ENCODE measurements at regions not wholly inside any gene's neighbourhood (a gene's known extent, or its start where the extent isn't known, plus 50 kb on each side); places are given as distances from the start of the nearest gene placed in this dataset.

- ChIA-PET POLR2A (no interaction called here), CTCF (no interaction called here)
- Histone ChIP-seq H3K27me3 (ENCODE audit: control insufficient read depth, insufficient read depth, low read length) (no peaks in the 10 kb centered on the region), H3K9me3 (ENCODE audit: control insufficient read depth, insufficient read depth, low read depth, low read length) (no peaks in the 10 kb centered on the region), H3K4me3 (ENCODE audit: low read depth in 2 of 2, low read length in 2 of 2) (no peak overlapping the region), H3K4me1 (ENCODE audit: control insufficient read depth, insufficient read depth, low read length) (no peaks in the 10 kb centered on the region), H3K27ac (ENCODE audit: low read length) (no peak overlapping the region), H3K36me3 (ENCODE audit: control insufficient read depth, insufficient read depth, low read length) (no peaks in the 10 kb centered on the region)
- in situ Hi-C loops (cut with HindIII; ENCODE audit: low pct_unique_long_range_greater_than_20kb, low sequenced_read_pairs): no loop called here
- TF ChIP-seq REST (IDR thresholded peaks at IDR 0.05; ENCODE audit: insufficient read depth in 1 of 2, low read depth in 2 of 2, low read length in 1 of 2): no peak
- no peak for TF ChIP-seq POLR2AphosphoS5 (IDR thresholded peaks at IDR 0.05; ENCODE audit: low read depth, low read length)
- TF ChIP-seq, protein P1, sequence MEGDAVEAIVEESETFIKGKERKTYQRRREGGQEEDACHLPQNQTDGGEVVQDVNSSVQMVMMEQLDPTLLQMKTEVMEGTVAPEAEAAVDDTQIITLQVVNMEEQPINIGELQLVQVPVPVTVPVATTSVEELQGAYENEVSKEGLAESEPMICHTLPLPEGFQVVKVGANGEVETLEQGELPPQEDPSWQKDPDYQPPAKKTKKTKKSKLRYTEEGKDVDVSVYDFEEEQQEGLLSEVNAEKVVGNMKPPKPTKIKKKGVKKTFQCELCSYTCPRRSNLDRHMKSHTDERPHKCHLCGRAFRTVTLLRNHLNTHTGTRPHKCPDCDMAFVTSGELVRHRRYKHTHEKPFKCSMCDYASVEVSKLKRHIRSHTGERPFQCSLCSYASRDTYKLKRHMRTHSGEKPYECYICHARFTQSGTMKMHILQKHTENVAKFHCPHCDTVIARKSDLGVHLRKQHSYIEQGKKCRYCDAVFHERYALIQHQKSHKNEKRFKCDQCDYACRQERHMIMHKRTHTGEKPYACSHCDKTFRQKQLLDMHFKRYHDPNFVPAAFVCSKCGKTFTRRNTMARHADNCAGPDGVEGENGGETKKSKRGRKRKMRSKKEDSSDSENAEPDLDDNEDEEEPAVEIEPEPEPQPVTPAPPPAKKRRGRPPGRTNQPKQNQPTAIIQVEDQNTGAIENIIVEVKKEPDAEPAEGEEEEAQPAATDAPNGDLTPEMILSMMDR (IDR thresholded peaks at IDR 0.05): no peak
- no peak for TF ChIP-seq TCF7L2 (IDR thresholded peaks at IDR 0.05; ENCODE audit: low read depth, low read length)
- no peak for TF ChIP-seq SIN3A (IDR thresholded peaks at IDR 0.05; ENCODE audit: borderline replicate concordance, insufficient read depth, low read depth, low read length)
- BruUV-seq (replicated peaks): no TSS peak
- ATAC-seq (no peak), DNase-seq (ENCODE audit: low read depth, low spot score) (no peak)
- intact Hi-C loops (cut with micrococcal nuclease; ENCODE audit: unreplicated experiment): no loop called here
Observed at GRCh38 chrX:144335402-144335801, 451.5 kb downstream of the UBE2NL start.

DNA sequence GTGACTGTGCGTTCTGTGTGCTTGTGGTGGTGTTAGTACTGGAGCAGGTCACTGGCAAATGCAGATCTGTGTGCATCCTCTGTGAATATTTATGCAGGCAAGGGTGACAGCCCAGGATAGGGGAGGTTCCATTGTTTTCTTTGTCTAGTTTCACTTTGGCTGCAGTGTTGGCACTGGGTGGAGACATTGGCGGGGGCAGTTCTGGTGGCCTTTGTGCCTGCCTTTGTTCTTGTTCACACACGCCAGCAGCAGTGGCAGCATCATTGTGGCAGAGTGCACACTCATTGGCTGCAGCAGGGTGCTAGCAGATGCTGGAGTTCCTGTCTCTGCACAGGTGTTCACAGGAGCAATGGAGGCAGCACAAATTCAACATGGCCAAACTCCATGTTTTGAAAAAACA is 495.3 kb downstream of the UBE2NL start:
- intact Hi-C loops (cut with micrococcal nuclease; ENCODE audit: unreplicated experiment): no loop called here
- no peaks in the 10 kb centered on the region for H3K4me1 ChIP-seq (ENCODE audit: control insufficient read depth, insufficient read depth, low read length)
- in situ Hi-C loops (cut with HindIII; ENCODE audit: low pct_unique_long_range_greater_than_20kb, low sequenced_read_pairs): no loop called here
- no peak overlapping the region for H3K27ac ChIP-seq (ENCODE audit: low read length)
- no peaks in the 10 kb centered on the region for H3K27me3 ChIP-seq (ENCODE audit: control insufficient read depth, insufficient read depth, low read length)
- ATAC-seq (no peak), DNase-seq (ENCODE audit: low read depth, low spot score) (no peak)
- BruUV-seq (replicated peaks): no TSS peak
- CTCF ChIA-PET: no interaction called here
- TF ChIP-seq TCF7L2 (IDR thresholded peaks at IDR 0.05; ENCODE audit: low read depth, low read length) (no peak), POLR2AphosphoS5 (IDR thresholded peaks at IDR 0.05; ENCODE audit: low read depth, low read length) (no peak), SIN3A (IDR thresholded peaks at IDR 0.05; ENCODE audit: borderline replicate concordance, insufficient read depth, low read depth, low read length) (no peak), REST (IDR thresholded peaks at IDR 0.05; ENCODE audit: insufficient read depth in 1 of 2, low read depth in 2 of 2, low read length in 1 of 2) (no peak)
- TF ChIP-seq, protein P1 (IDR thresholded peaks at IDR 0.05): no peak
- no peak overlapping the region for H3K4me3 ChIP-seq (ENCODE audit: low read depth in 2 of 2, low read length in 2 of 2)
- no peaks in the 10 kb centered on the region for H3K9me3 ChIP-seq (ENCODE audit: control insufficient read depth, insufficient read depth, low read depth, low read length)
- POLR2A ChIA-PET: no interaction called here
- no peaks in the 10 kb centered on the region for H3K36me3 ChIP-seq (ENCODE audit: control insufficient read depth, insufficient read depth, low read length)

Data from Panc1 (cell line).